NCI-H446 treated with DMSO at 0.1 percent for 48 hours (cell line): ENCODE measurements at regions not wholly inside any gene's neighbourhood (a gene's known extent, or its start where the extent isn't known, plus 50 kb on each side); places are given as distances from the start of the nearest gene placed in this dataset.
"Not testable (repeated sequence)": the region's sequence is repeated elsewhere in the genome, so short reads cannot be mapped to it uniquely, and the experiment has no call there.

Experiments used
- DNase-seq: peaks from one replicate; lab custom pipeline; 2025; lab: John Stamatoyannopoulos, UW

DNA sequence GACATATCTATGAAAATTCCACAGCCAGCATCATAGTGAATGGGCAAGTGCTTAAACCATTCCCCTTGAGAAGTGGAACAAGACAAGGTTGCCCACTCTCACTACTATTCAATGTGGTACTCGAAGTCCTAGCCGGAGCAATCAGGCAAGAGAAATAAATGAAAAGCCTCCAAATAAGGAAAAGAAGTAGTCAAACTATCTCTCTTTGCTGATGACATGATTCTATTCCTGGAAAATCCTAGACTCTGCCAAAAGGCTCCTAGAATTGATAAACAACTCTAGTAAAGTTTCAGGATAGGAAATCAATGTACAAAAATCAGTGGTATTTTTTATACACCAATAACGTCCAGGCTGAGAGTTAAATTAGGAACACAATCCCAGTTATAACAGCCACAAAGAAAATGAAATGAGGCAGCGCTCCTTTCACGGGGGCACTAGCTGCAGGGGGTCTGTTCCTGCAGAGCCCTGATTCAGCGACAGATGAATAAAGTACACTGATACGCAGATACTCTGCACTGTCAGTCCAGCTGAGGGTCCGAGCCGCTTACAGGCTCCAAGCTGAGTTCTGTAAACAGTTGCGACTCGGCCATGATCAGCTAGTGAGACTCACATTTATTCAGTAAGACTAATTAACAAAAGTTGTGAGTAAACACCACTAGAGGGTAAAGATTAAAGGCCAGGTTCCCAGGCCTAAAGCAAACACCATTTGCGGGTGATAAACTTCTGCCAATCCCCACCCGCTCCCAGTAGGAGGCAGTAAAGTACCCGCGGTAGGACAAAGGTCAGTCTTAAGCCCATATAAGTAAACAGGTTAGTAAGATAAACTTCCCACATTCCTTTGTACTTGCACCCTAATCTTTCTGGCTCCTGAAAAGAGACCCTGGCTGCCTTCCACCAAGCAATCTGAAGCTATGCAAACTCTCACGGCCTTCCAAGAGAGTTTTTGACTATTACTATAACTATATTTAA lies 290.6 kb upstream of the GRID2 start:
- no peak for DNase-seq

DNA sequence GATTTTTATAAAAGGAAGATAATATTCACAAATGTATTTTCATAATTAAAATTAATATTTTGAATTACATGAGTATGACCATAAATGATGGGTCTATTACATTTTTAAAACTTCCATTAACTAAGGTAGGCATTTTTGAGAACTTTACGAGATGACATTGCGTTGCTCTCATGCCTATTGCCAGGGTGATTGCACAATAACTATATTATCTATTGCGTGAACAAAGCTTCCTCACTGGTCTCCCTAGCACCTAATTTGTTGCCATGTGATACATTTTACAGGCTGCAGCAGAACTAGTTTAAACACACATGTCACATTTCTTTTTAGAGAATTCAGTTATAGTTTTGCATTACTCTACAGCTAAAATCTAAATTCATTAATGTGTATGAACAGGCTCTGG lies 289.7 kb upstream of the GRID2 start:
- DNase-seq, result no peak

DNA sequence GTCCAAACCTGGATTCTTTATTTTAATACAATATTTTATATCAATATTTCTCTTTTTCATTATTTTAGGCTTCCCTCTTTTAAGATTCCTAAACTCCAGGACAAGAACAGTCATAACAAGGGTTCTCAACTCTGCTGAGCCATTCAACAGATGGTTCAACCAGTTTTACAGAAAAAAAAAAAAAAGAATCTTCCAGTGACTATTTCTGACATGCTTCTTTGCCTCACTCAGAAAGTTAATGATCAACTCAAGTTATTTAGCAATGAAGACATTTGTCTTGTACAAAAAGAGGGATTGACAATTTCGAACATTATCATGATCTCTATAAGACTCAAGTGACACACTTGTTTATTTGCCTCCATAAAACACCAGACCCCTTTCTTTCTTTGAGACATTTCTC lies 282.6 kb upstream of the GRID2 start:
- DNase-seq, result no peak

DNA sequence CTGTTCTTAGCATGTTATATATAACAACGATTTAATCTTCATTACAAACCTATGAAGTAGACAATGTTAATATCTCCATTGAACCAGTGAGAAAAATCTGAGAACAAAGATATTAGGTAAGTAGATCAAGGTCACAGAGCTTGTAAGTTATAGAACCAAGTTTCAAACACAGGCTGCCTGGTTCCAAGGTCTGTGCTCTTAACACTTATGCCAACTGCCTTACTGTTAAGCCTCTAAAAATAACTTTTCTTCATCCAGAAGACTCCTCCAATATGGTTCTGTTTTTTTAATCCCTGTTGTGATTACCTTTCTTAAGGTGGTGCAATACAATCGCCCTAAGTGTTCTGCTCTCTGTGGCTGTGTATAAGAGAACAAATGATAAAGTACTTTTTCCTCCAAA lies 282.0 kb upstream of the GRID2 start:
- no peak for DNase-seq

DNA sequence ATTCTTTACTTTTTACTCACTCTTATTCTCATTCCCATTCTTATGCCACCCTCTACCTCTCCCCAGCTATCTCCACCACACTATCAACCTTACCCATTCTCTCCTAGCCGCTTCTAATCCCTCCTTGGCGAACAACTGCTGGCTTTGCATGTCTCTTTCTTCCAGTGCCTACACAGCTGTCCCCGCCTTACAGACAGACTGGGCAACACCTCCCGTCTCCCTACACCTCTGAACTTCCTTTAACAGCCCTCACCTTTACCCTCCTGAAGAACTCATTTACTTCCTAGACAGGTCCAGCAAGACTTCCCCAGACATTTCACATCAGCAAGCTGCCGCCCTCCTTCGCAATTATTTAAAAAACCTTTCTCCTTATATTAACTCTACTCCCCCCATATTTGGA lies 274.9 kb upstream of the GRID2 start:
- DNase-seq, result not testable (repeated sequence)

DNA sequence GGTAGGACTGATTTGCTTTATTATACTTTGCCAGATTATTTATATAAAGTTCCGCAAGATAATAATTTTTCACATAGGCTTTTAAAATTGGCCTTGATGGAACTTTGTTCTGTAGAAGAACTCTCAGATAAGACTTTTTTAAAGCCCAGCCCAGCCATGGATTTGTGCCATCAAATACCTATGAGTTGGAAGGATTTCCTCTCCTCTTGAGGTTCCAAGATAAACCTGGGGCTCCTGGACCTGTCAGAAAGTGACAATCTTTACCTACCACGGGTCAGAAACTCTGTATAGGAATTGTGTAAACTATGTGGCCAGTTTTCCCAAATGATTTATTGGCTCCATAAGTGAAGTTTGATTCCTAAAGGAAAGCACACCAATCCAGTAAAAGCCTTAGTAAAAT lies 271.9 kb upstream of the GRID2 start:
- DNase-seq, result no peak

DNA sequence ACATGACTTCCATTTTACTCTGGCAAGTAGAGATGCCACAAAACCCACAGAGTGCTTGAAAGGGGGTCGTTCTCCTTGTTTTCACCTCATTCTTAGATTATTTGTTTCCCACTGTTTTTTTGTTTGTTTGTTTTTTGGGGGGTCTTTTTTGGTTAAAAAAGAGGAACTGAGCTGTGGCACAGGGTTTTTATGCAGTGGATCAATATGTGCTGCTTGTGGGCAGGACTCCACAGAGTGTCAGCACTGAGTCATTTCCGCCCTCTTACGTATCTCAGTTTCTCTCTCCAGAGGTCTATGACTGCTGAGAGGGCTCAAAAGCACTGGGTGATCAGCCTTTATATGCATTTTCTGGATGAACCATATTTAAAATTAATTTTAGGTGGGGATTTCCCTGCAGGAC lies 268.1 kb upstream of the GRID2 start:
- no peak for DNase-seq

DNA sequence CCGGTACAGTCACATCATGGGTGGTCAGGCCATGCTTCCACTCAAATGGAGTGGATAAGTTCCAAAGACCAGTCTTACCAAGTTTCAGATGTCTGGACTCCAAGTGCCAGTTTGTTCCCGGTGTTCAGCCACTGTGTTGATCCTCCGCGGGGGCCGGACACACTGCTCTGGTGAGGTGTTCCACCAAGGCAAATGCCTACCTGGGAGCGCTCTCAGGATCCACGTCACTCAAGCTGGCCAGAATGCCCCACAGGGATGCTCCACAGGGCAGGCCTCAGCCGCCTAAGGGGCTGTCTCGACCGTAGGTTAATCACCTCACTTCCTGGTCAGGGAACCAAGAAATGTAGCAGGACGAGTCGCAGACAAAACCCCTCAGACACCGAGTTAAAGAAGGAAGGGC lies 258.0 kb upstream of the GRID2 start:
- DNase-seq, result no peak

DNA sequence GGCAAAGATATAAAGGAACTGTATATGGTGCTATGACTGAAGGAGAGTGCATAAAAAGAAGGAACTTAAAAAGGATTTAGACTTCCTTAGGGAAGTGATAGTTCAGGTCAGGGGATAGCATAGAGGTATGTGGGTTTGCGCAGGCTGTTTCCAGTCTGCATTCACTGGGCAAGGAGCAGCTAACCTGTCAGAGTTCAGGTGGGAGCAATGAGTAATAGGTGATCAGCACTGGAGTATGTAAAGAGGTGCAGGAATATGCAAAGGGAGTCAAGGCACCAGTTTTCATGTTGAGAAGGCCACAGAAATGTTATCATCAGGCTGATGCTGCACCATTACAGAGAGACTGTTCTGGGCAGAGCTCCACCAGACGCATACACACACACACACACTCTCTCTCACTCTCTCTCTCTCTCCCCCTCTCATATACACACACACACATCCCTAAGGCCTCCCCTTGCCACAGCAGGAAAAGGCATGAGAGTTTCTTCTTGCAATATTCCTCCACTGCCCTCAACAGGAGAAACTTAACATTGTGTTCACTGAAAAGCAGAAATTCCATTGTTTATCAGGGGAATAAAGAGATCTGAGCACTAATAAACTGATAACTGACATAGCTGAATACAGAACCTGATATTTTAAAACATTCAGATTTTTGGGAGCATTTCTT lies 256.4 kb upstream of the GRID2 start:
- DNase-seq, result peak; percentile 35

DNA sequence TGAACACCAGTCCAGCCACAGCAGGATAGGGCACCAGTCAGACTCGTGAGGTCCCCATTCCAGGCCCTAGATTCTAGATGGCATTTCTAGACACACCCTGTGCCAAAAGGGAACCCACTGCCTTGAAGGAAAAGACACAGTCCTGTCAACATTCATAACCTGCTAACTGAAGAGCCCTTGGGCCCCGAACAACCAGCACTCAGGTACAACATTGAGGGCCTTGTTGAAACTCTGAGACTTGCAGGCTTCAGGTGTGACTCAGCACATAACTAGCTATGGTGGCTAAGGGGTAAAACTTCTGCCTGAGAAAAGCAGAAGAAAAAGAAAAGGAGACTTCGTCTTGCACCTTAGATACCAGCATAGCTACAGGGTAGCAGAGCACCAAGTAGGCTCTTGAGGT lies 252.9 kb upstream of the GRID2 start:
- DNase-seq, result no peak

DNA sequence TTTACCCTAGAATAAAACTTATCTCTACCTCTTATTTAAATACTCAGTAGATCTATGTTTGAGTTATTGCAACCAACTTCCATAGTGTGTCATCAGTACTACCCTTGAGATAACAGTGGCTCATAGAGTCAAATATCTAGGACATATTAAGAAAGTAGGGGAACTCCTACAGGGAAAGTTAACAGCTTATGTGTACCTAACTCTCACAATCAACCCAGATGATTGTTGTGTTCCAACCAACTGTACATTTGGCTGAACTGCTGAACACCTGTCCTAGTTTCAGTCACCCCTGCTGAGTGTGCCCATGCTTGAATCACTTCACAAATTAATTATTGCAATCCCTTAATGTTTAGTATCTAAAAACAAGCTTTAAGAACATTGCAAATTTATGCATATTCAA lies 244.2 kb upstream of the GRID2 start:
- DNase-seq, result peak; percentile 21

DNA sequence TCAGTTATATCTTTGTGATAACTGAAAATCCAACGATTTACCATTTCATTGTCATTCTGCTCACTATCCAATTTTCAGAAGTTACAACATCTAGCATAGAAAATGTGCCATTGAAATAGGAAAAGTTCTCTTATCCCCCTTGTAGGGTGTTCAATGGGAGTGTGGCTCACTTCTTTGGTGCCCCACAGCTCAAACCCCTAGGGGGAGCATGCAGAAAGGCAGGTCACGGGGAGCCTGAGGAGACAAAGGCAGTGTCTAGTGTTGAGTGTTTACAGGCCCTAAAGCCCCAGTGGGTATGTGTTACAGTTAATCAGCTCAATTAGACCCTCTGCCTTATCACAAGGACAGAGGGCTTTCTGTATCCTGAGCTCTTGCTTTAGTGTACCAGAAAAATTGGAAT lies 243.4 kb upstream of the GRID2 start:
- DNase-seq, result no peak

DNA sequence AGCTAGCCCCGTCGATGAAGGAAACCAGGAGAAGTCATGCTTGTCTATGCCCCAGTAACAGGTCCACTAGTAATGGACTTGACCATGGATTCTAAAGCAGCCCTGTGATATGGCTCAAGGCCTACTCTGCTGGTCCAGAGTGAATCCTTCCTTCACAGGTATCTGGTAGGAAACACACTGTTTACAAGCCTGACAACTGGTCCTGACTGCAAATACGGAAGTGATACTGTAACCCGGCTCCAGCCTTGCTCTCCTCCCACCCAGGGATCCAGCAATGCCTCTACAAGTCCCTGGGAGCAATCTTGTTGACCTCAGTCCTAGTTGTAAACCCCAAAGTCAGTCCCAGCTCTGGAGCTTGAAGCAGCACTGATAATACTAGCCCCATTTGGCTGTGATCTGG lies 239.2 kb upstream of the GRID2 start:
- DNase-seq, result no peak

DNA sequence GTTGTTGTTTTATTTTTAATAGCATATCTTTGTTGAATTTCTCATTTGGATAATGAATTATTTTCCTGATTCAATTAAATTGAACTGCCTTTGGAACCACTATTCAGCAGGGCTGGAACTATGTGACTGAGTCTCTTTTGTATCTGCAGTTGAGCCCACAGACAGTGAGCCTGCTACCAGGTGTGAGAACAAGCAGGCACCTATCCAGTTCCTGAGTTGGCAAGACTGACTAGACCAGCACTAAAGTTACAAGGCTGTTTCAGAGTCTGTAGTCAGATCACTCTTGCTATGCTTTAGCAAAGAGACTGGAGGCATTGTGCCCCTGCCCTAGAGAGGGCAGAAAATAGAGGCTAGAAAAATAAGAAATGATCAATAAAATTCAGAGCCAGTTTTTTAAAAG lies 237.3 kb upstream of the GRID2 start:
- DNase-seq, result no peak

DNA sequence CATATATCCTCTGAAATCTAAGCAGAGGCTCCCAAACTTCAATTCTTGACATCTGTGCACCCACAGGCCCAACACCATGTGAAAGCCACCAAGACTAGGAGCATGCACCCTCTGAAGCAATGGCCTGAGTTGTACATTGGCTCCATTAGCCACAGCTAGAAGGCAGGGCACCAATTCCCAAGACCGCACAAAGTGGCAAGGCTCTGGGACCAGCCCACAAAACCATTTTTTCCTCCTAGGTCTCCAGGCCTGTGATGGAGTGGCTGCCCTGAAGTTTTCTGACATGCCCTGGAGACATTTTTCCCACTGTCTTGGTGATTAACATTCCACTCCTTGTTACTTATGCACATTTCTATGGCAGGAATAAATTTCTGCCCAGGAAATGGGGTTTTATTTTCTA lies 232.2 kb upstream of the GRID2 start:
- DNase-seq, result no peak

DNA sequence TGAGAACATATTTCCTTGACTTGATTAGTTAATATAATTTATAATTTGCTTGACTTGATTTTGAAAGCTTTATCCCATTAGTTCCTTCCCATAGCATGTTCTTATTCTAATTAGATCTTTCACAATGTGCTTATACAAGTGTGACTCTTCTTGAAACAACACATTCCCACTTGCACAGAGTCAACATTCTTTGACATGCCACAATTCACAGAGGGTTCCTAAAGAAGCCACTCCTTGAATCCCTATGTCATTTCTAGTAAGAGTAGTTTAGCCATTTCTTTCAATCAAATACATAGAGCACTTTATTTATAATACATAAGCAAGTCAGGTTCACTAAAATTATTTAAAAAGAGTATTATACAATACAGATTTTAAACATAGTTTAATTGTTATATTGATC lies 228.9 kb upstream of the GRID2 start:
- DNase-seq, result no peak

DNA sequence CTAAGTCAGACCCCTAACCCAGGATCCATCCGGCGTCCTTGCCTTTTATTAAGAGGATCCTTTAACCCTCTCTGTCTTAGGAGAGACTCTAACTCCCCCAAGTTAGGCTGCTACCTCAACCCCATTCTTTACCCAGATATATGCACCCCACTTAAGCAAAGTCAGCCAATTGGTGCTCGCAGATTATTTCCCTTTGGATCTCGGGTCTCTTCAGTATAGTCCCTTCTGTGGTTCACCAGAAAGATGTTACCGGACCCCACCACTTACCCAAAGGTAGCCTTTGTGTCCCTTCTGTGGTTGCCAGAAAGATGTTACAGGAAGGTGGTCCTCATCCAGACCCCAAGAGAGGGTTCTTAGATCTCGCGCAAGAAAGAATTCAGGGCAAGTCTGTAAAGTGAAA lies 212.9 kb upstream of the GRID2 start:
- no peak for DNase-seq

DNA sequence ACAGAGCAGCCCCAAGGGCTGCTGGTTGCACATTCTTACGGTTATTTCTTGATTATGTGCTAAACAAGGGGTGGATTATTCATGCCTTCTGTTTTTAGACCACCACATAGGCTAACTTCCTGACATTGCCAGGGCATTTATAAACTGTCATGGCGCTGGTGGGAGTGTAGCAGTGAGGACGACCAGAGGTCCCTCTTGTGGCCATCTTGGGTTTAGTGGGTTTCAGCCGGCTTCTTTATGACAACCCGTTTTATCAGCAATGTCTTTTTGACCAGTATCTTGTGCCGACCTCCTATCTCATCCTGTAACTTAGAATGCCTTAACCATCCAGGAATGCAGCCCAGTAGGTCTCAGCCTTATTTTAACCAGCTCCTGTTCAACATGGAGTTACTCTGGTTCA lies 212.4 kb upstream of the GRID2 start:
- no peak for DNase-seq

DNA sequence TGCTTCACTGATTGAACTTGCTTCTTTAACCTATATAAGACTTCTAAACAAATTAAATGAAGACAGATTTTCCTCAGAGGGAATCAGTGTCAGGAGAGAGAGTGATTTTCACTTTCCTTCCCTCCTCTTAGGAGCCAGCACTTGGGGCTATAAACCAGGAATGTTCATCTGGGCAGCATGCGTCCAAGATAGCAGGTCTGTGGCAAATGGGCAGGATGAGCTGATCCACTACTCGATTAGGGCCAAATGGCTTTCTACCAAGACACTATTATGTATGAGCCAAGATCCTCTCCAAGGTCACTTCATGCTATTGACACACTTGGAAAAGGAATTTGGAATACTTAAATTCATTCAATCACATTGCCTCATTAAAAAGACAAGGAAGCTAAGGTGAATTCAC lies 203.9 kb upstream of the GRID2 start:
- peak; percentile 94 for DNase-seq

DNA sequence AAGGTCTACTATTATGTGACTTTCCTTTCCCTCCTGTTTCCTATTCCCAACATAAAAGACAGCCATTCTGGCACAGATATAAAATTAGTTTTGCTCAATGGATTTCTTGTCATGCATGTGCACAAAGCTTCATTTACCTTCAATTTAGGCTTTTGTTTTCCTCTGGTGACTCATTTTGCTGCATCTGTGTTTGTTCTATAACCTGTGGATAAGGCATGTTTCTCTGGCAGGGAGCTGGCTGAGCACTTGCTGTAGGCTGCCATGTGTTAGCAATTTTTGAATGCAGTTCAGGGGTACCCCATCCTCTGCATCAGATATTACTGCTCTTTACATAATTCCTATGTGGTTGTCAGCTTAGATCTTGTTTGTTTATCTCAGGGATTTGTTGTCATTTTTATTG lies 202.8 kb upstream of the GRID2 start:
- peak; percentile 95 for DNase-seq

DNA sequence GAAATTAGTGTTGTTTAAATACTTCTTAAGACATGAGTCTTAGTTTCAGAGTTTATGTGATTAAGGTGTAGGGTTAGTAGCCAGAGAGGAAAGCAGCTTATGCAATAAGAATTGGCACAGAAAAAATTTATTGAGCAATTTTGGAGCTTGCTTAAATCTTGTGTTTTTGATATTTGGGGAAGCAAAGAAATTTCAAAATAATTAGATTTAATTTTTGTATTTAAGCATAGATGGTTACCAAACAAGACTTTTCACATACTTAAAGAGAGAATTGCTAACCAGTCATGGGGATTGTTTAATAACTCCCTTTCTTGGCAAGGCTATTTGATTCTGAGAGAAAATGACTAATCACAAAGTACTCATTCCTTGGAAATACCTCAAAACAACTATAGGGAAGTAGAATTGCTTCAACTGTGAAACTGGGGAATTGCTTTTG lies 202.0 kb upstream of the GRID2 start:
- peak; percentile 86 for DNase-seq

DNA sequence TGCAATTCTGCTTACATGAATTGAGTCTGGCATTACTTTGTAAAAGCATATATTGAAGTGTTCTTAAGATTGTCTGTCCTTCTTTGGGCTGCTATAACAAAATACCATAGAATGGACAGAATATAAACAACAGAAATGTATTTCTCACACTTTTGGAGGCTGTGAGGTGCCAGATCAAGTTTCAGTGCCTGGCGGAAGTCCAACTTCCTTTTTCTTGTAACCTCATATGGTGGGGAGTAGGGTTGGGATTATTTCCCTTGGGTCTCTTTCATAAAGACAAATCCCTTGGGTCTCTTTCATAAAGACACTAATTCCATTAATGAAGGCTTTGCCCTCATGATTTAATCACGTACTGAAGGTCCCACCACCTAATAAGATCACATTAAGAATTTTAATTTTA lies 199.3 kb upstream of the GRID2 start:
- peak; percentile 37 for DNase-seq

DNA sequence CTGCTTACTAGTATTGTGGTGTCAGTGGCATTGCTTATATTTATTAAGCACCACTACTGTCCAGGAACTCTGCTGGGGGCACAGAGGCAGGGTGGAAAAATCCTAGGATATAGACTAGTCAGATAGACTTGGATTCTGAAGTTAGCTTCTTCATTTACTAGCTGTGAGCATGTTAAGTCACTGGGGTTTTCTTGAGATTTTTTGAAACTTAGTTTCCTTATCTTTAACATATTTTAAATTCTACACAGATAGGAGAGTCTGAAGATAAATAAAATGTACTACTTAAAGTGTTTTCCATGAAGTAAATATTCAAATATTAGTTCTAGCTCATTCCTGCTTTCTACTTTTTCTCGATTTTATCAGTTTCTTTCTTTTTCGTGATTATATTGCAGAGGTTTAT lies 196.9 kb upstream of the GRID2 start:
- no peak for DNase-seq

DNA sequence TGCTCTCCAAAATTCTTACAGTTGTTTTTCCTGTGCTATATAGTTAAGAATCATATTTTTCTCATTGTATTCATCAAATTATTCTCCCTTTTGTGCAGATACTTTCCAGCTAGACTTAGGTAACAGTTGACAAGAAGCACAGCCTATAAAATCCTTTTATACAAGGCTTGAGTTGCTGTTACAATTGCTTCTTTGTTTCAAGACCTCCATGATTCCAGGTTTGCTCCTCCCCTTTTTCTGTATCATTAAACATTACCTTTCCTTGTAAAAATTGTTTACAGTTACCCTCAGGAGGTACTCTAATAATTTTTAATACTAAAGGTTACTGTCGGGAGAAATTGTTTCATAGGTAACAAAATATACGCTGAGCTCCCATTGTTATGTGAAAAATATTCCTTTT lies 192.3 kb upstream of the GRID2 start:
- no peak for DNase-seq
